DND-41 (cell line): ENCODE measurements at regions not wholly inside any gene's neighbourhood (a gene's known extent, or its start where the extent isn't known, plus 50 kb on each side); places are given as distances from the start of the nearest gene placed in this dataset.

Experiments used
- EZH2 ChIP-seq: IDR thresholded peaks from 3 replicates; pipeline ENCODE4 v1.6.1; 2012; ENCODE audit warnings: borderline replicate concordance, low read depth, mild to moderate bottlenecking, moderate library complexity, low read length, inconsistent platforms; ENCODE audit not compliant: severe bottlenecking
- TF ChIP-seq, protein P1 (sequence below): IDR thresholded peaks from 2 replicates; pipeline ENCODE4 v1.5.1; 2012; ENCODE audit warnings: borderline replicate concordance, low read length, moderate library complexity, mild to moderate bottlenecking; ENCODE audit not compliant: poor library complexity, severe bottlenecking; ENCODE audit errors: extremely low read depth

DNA sequence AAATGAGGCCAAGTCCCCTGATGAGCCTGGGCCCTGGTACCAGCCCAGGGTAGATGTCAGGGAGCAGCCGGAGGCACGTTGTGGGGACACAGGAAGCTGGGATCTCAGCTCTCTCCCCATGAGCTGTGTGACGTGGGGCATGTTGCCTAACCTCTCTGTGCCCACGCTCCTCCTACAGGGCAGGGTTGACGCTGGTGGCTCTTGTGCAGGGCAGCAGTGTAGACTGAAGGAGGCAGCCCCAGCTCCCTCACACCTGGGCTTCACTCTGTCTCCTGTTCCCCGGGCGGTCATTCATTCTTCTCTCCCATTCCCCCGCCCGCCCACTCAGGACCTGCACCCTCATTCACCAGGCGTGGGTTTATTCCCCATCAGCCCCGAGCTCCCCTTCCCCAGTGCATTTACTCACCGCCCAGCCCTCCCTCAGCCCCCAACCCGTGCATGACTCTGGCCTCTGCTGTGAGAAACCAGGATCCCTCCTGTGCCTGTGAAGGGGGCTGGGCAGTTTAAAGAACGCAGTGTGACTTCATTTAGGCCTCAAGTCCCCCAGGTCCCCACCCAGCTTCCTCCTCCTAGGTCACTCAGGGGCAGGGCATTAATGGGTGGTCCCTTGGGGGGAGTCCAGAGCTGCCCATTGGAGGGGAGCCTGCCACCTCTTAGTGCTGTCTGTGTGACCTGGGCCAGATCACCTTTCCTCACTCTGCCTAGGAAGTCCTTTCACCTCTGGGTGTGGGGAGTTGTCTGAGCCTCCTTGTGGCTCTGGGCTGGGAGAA is 285.7 kb downstream of the PTPRU start:
- TF ChIP-seq, protein P1, sequence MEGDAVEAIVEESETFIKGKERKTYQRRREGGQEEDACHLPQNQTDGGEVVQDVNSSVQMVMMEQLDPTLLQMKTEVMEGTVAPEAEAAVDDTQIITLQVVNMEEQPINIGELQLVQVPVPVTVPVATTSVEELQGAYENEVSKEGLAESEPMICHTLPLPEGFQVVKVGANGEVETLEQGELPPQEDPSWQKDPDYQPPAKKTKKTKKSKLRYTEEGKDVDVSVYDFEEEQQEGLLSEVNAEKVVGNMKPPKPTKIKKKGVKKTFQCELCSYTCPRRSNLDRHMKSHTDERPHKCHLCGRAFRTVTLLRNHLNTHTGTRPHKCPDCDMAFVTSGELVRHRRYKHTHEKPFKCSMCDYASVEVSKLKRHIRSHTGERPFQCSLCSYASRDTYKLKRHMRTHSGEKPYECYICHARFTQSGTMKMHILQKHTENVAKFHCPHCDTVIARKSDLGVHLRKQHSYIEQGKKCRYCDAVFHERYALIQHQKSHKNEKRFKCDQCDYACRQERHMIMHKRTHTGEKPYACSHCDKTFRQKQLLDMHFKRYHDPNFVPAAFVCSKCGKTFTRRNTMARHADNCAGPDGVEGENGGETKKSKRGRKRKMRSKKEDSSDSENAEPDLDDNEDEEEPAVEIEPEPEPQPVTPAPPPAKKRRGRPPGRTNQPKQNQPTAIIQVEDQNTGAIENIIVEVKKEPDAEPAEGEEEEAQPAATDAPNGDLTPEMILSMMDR, result no peak
- no peak for TF ChIP-seq EZH2
